Body of pancreas (tissue), 4 donors: ENCODE measurements at regions not wholly inside any gene's neighbourhood (a gene's known extent, or its start where the extent isn't known, plus 50 kb on each side); places are given as distances from the start of the nearest gene placed in this dataset.

Source experiments
- POLR2A ChIP-seq, 3 donors: fragments of 450-650 bp; IDR thresholded peaks; one replicate each; pipeline ENCODE4 v1.6.1; 2016; ENCODE audit warnings: antibody characterized with exemption in 3 of 3, mild to moderate bottlenecking in 2 of 3
- TF ChIP-seq, protein P1 (sequence below), 7 experiments: fragments of 450-650 bp in 4 of 7; fragments of 200-600 bp in 3 of 7; sonication (generic) in 3 of 7; IDR thresholded peaks; one replicate each; pipeline ENCODE4 v1.5.1; 2016 to 2019; ENCODE audit warnings: antibody characterized with exemption in 7 of 7

DNA sequence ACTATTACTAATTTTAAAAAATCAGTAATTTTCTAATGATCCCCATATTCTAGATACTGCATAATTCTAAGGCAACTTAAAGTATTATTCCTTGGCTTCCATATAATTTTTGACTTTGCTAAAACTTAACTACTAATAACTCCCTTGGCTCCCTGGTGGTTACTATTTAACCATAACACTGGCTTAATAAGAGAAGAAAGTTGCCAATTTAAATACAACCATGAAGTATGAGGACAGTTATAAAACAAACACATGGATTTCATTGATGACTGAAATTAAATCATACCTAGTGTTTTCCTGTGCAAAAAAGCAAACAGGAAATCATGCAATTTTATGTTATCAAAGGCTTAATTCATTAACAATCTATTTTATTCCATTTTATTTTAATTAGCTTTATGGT, 1073.9 kb downstream of the GRM8 start:
- TF ChIP-seq, protein P1, sequence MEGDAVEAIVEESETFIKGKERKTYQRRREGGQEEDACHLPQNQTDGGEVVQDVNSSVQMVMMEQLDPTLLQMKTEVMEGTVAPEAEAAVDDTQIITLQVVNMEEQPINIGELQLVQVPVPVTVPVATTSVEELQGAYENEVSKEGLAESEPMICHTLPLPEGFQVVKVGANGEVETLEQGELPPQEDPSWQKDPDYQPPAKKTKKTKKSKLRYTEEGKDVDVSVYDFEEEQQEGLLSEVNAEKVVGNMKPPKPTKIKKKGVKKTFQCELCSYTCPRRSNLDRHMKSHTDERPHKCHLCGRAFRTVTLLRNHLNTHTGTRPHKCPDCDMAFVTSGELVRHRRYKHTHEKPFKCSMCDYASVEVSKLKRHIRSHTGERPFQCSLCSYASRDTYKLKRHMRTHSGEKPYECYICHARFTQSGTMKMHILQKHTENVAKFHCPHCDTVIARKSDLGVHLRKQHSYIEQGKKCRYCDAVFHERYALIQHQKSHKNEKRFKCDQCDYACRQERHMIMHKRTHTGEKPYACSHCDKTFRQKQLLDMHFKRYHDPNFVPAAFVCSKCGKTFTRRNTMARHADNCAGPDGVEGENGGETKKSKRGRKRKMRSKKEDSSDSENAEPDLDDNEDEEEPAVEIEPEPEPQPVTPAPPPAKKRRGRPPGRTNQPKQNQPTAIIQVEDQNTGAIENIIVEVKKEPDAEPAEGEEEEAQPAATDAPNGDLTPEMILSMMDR (IDR thresholded peaks at IDR 0.05) = no peak
- no peak for TF ChIP-seq POLR2A (IDR thresholded peaks at IDR 0.05)
